Stimulated activated naive CD8-positive, alpha-beta T cell treated with anti-CD3 and anti-CD28 coated beads, Interleukin-15, Interleukin-2, amounts not matched to agents 100 ng/mL and 50 ng/mL, for 24 hours (primary cell): ENCODE measurements at regions not wholly inside any gene's neighbourhood (a gene's known extent, or its start where the extent isn't known, plus 50 kb on each side); places are given as distances from the start of the nearest gene placed in this dataset.

Experiments
- H3K27ac Mint-ChIP-seq: one replicate; pipeline ENCODE4 v1.8.0; 2021; ENCODE audit warnings: mild to moderate bottlenecking, mixed read lengths
- H3K27me3 Mint-ChIP-seq: one replicate; pipeline ENCODE4 v1.8.0; 2021; ENCODE audit warnings: mixed read lengths
- H3K36me3 Mint-ChIP-seq: one replicate; pipeline ENCODE4 v1.8.0; 2021; ENCODE audit warnings: low read depth, mixed read lengths
- H3K4me1 Mint-ChIP-seq: one replicate; pipeline ENCODE4 v1.8.0; 2021; ENCODE audit warnings: low read depth, mixed read lengths
- H3K4me3 Mint-ChIP-seq: one replicate; pipeline ENCODE4 v1.8.0; 2021; ENCODE audit warnings: mild to moderate bottlenecking, mixed read lengths
- H3K9me3 Mint-ChIP-seq: one replicate; pipeline ENCODE4 v1.8.0; 2021; ENCODE audit warnings: mixed read lengths

DNA sequence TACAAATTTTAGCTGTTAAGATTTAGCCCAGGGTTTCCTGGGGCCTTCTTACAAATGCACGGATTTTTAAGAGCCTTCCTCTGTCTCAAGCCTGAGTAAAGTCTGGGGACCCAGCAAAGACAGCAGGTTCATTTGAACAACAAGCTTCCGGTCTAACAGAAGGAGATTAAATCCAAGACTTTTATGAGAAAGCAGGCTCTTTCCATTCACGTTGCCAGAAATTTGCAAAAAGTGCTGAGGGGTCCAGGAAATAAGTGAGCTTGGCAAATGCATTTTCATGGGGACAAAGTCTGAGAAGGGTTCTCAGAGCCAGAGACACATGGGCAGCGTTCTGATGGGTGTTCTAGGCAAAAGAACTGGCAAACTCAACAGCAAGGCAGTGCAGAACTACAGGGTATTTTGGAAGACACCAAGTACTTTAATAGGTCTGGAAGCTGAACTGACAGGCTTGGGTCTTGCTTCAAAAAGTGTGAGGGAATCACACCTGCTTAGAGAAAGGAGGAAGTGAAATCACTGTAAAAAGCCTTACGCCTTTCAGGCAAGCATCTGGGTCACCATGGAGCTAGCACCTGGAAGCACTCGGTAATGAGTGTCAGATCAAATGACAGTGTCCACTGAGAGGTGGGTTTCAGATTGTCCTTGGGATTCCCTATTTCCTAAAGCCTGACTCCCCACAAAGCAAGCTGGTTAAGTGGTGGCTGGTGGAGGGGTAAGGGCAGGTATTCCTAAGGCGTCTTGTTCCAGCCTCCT is 115.8 kb upstream of the ARHGEF3 start:
- H3K4me3 Mint-ChIP-seq, result peak overlapping the region; percentile 76
- H3K36me3 Mint-ChIP-seq, result peaks cover 5% of the 10 kb centered on the region
- no peaks in the 10 kb centered on the region for H3K9me3 Mint-ChIP-seq
- no peaks in the 10 kb centered on the region for H3K27me3 Mint-ChIP-seq
- H3K4me1 Mint-ChIP-seq, result peaks cover 92% of the 10 kb centered on the region
- H3K27ac Mint-ChIP-seq, result peak overlapping the region; percentile 94

DNA sequence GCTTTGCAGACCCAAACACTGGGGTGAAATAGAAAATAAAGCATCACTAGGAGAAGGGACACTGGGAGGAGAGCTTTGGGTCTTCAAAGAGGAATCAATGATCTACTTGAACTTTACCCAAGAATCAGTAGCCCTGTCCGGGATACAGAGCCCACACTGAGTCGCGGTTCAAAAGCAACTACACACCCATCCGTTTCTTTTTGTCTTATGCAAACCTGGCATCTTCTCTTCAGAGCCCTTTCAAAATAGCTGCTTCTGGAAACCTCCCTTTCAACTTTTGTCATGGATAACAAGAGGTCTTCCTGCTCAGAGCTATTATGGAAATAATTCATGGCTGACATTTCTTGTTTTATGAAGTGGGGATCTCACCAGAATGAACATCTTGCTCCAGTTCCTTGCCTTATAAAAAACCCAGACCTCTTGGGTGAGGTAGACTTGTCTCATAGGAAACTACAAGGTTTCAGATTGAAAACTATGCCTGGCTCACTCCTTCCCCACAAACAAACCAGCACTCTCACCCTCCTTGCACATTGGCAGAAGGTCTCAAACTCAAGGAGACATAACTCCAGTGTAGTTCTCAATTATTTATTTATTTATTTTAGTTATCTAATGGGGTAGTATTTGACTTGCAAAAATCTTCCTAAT is 115.1 kb upstream of the ARHGEF3 start:
- Mint-ChIP-seq H3K4me1 (peaks cover 85% of the 10 kb centered on the region), H3K4me3 (peak overlapping the region; percentile 98), H3K27me3 (no peaks in the 10 kb centered on the region), H3K27ac (peak overlapping the region; percentile 94), H3K9me3 (no peaks in the 10 kb centered on the region), H3K36me3 (peaks cover 5% of the 10 kb centered on the region)

DNA sequence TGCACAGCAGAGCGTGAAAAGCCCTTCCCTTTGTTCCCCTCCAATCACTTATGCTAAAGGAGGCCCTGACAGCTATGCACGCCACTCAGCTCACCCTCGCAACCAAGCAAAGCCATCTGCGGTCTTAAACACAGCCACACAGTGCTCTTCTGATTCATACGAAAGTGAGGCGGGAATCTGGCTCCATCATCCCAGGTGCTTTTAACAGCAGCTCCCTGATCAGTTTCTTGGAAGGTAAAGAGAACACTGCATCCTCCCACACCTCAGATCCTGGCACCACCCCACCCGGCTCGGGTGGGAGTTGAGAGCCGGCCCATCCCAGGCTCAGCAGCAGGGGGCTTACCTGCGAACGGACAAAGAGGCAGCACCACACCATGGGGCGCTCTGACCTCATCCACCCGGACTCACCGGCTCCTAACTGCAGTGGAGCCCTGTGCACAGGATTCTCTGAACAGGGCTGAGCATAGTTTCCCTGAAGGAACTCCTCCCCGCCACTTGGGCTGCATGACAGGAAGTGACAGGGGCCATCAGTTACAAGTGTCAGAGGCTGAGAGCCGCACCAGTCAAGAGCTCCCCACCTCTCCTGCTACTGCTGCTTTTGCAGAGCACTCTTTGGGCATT is 114.3 kb upstream of the ARHGEF3 start:
- Mint-ChIP-seq H3K9me3 (no peaks in the 10 kb centered on the region), H3K27me3 (no peaks in the 10 kb centered on the region), H3K27ac (peak overlapping the region; percentile 94), H3K4me1 (peaks cover 77% of the 10 kb centered on the region), H3K36me3 (peaks cover 5% of the 10 kb centered on the region), H3K4me3 (peak overlapping the region; percentile 98)

GRCh38 chr3:56914646-56915045 is 112.9 kb upstream of the ARHGEF3 start:
- peak overlapping the region; percentile 94 for H3K27ac Mint-ChIP-seq
- no peaks in the 10 kb centered on the region for H3K9me3 Mint-ChIP-seq
- peaks cover 14% of the 10 kb centered on the region for H3K36me3 Mint-ChIP-seq
- H3K27me3 Mint-ChIP-seq, result no peaks in the 10 kb centered on the region
- H3K4me1 Mint-ChIP-seq, result peaks cover 68% of the 10 kb centered on the region
- H3K4me3 Mint-ChIP-seq, result peak overlapping the region; percentile 98

DNA sequence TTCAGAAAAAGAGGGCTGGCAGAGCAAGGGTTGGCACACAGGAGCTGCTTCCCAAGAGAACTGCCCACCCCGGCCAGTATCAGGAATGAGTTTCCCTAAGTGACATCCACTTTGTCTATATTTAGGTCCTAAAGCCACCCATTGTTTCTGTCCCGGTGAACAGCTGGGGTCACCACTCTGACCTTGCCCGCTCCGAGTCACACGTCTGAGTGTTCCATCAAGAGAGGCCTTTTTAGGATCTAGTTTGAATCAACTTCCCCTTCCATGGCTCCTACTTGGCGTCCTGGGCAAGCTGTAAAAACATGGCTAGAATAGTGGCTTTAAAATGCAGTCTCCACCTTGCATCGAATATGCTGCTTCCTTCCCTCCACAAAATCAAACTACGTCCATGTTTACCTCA is 109.6 kb upstream of the ARHGEF3 start:
- no peaks in the 10 kb centered on the region for H3K27me3 Mint-ChIP-seq
- H3K4me1 Mint-ChIP-seq, result peaks cover 58% of the 10 kb centered on the region
- no peak overlapping the region for H3K4me3 Mint-ChIP-seq
- H3K36me3 Mint-ChIP-seq, result peaks cover 16% of the 10 kb centered on the region
- no peak overlapping the region for H3K27ac Mint-ChIP-seq
- H3K9me3 Mint-ChIP-seq, result no peaks in the 10 kb centered on the region

GRCh38 chr3:56909349-56909748 is 107.6 kb upstream of the ARHGEF3 start:
- Mint-ChIP-seq H3K4me3 (no peak overlapping the region), H3K4me1 (peaks cover 51% of the 10 kb centered on the region), H3K9me3 (no peaks in the 10 kb centered on the region), H3K27me3 (no peaks in the 10 kb centered on the region), H3K36me3 (peaks cover 16% of the 10 kb centered on the region), H3K27ac (no peak overlapping the region)

- Mint-ChIP-seq H3K4me1 (peaks cover 44% of the 10 kb centered on the region), H3K4me3 (no peak overlapping the region), H3K27ac (no peak overlapping the region), H3K36me3 (peaks cover 14% of the 10 kb centered on the region), H3K27me3 (no peaks in the 10 kb centered on the region), H3K9me3 (no peaks in the 10 kb centered on the region)
Measured at GRCh38 chr3:56908004-56908403, 106.3 kb upstream of the ARHGEF3 start.

GRCh38 chr3:56904552-56905215 is 102.9 kb upstream of the ARHGEF3 start:
- Mint-ChIP-seq H3K4me3 (no peak overlapping the region), H3K27me3 (no peaks in the 10 kb centered on the region), H3K27ac (peak overlapping the region; percentile 9), H3K36me3 (peaks cover 18% of the 10 kb centered on the region), H3K4me1 (peaks cover 68% of the 10 kb centered on the region), H3K9me3 (no peaks in the 10 kb centered on the region)

DNA sequence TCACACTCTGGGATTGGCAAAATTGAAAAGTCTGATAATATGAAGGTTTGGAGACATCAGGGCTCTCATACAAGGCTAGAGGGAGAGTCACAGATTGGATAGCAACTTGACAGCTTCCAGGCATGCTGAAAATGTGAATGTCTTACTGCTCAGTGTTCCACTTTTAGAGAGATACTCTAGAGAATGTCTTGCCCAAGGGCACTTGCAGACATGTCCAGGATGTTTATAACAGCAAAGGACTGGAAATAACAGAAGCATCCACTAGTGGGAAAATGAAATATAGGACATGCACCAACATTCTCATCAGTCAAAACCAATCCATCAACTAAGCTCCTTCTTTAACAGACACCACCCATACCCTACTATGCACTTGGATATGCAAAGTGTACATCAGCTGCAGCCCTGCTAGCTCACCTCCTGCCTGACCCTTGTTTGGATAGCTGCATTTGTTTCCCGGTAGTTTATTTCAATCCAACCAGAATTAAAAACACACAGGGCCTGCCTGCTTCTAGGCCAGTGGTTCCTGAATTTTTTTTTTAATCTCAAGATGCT is 101.6 kb upstream of the ARHGEF3 start:
- Mint-ChIP-seq H3K4me1 (peaks cover 61% of the 10 kb centered on the region), H3K9me3 (no peaks in the 10 kb centered on the region), H3K4me3 (no peak overlapping the region), H3K36me3 (peaks cover 20% of the 10 kb centered on the region), H3K27ac (peak overlapping the region; percentile 19), H3K27me3 (no peaks in the 10 kb centered on the region)

- Mint-ChIP-seq H3K4me3 (no peak overlapping the region), H3K9me3 (no peaks in the 10 kb centered on the region), H3K36me3 (peaks cover 20% of the 10 kb centered on the region), H3K27ac (peak overlapping the region; percentile 19), H3K4me1 (peaks cover 54% of the 10 kb centered on the region), H3K27me3 (no peaks in the 10 kb centered on the region)
Measured at GRCh38 chr3:56902468-56903160, 100.9 kb upstream of the ARHGEF3 start.

DNA sequence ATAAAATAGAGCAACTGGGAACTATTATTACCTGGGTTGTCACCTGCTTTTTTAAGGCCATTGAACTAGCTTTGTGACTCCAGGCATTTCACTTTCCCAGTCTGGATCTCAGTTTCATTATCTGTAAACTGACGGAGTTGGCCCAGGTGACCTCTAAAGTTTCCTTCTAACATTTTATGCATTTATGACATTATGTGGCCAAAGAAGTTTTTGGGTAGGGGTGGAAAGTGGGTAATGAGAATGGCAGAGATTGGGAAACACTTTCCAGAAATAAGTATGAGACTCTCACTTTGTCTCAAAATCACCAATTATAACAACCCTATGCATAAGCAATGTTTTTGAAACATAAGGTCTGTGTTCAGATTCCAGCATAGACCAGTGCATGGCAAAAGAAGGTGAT is 99.1 kb upstream of the ARHGEF3 start:
- no peak overlapping the region for H3K4me3 Mint-ChIP-seq
- no peaks in the 10 kb centered on the region for H3K9me3 Mint-ChIP-seq
- no peaks in the 10 kb centered on the region for H3K27me3 Mint-ChIP-seq
- H3K36me3 Mint-ChIP-seq, result peaks cover 20% of the 10 kb centered on the region
- H3K27ac Mint-ChIP-seq, result peak overlapping the region; percentile 38
- H3K4me1 Mint-ChIP-seq, result peaks cover 65% of the 10 kb centered on the region

GRCh38 chr3:56899851-56900250 is 98.1 kb upstream of the ARHGEF3 start:
- no peaks in the 10 kb centered on the region for H3K27me3 Mint-ChIP-seq
- H3K27ac Mint-ChIP-seq, result no peak overlapping the region
- H3K4me3 Mint-ChIP-seq, result no peak overlapping the region
- peaks cover 20% of the 10 kb centered on the region for H3K36me3 Mint-ChIP-seq
- no peaks in the 10 kb centered on the region for H3K9me3 Mint-ChIP-seq
- peaks cover 67% of the 10 kb centered on the region for H3K4me1 Mint-ChIP-seq

DNA sequence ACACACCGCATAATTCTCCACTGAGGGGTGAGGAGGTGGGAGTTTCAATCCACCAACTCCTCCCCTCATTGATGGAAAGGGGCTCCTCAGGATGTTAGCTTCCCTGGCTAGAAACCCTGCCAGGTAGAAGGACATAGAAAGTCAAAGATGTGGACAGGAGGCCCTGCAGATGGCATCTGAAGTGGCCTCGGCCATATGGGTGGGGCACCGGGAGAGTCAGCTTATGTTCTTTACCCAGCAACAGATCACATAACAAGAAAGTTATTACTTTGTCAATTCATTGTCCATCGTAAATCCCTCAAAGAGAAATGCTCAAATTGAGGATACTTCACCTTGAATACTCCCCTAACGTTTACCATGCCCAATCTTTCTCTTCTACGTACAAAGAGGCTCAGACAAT is 97.3 kb upstream of the ARHGEF3 start:
- Mint-ChIP-seq H3K4me3 (no peak overlapping the region), H3K4me1 (peaks cover 71% of the 10 kb centered on the region), H3K27me3 (no peaks in the 10 kb centered on the region), H3K36me3 (peaks cover 20% of the 10 kb centered on the region), H3K9me3 (no peaks in the 10 kb centered on the region), H3K27ac (no peak overlapping the region)

- H3K4me3 Mint-ChIP-seq, result no peak overlapping the region
- H3K4me1 Mint-ChIP-seq, result peaks cover 72% of the 10 kb centered on the region
- H3K27ac Mint-ChIP-seq, result no peak overlapping the region
- no peaks in the 10 kb centered on the region for H3K9me3 Mint-ChIP-seq
- H3K27me3 Mint-ChIP-seq, result no peaks in the 10 kb centered on the region
- H3K36me3 Mint-ChIP-seq, result peaks cover 10% of the 10 kb centered on the region
Measured at GRCh38 chr3:56896357-56896756, 94.6 kb upstream of the ARHGEF3 start.
